Vagina (tissue), 2 donors: ENCODE measurements at regions not wholly inside any gene's neighbourhood (a gene's known extent, or its start where the extent isn't known, plus 50 kb on each side); places are given as distances from the start of the nearest gene placed in this dataset.

Source experiments
- DNase-seq, 2 donors: peaks; one replicate each; pipeline ENCODE4 v3.0.0-alpha.2; 2017; ENCODE audit errors: extremely low spot score in 2 of 2
- H3K27ac ChIP-seq: fragments of 200-600 bp; sonication (generic); one replicate; pipeline ENCODE4 v1.5.1; 2019
- H3K27me3 ChIP-seq: fragments of 200-600 bp; sonication (generic); one replicate; pipeline ENCODE4 v1.5.1; 2019
- H3K36me3 ChIP-seq, 2 donors: fragments of 200-600 bp; sonication (generic); one replicate each; pipeline ENCODE4 v1.5.1; 2017 to 2019
- H3K4me1 ChIP-seq: fragments of 200-600 bp; sonication (generic); one replicate; pipeline ENCODE4 v1.5.1; 2019
- H3K4me3 ChIP-seq, 2 donors: fragments of 200-600 bp; sonication (generic); 1 replicate in 1 of 2; 2 replicates in 1 of 2; pipeline ENCODE4 v1.5.1; 2016 to 2019
- H3K9me3 ChIP-seq: fragments of 200-600 bp; sonication (generic); one replicate; pipeline ENCODE4 v1.5.1; 2019
- POLR2A ChIP-seq, 2 donors: fragments of 450-650 bp; IDR thresholded peaks; one replicate each; pipeline ENCODE4 v1.6.1; 2017; ENCODE audit warnings: antibody characterized with exemption in 2 of 2, mild to moderate bottlenecking in 2 of 2, moderate library complexity in 2 of 2
- POLR2AphosphoS5 ChIP-seq, 2 donors: sonication (generic); formaldehyde crosslinking; IDR thresholded peaks; one replicate each; pipeline ENCODE4 v1.9.0; 2017; ENCODE audit warnings: antibody characterized with exemption in 2 of 2, mild to moderate bottlenecking in 2 of 2, low read depth in 1 of 2; ENCODE audit not compliant: insufficient read depth in 1 of 2
- intact Hi-C: fragments of 100-400 bp; cut with DNase I; formaldehyde crosslinking; loops from one replicate; pipeline ENCODE4 v1.15.1; 2023
- TF ChIP-seq, protein P1 (sequence below), 3 experiments: fragments of 450-650 bp in 2 of 3; fragments of 200-600 bp in 1 of 3; sonication (generic) in 1 of 3; IDR thresholded peaks; one replicate each; pipeline ENCODE4 v1.5.1; 2017 to 2019; ENCODE audit warnings: antibody characterized with exemption in 3 of 3, mild to moderate bottlenecking in 2 of 3, moderate library complexity in 2 of 3

DNA sequence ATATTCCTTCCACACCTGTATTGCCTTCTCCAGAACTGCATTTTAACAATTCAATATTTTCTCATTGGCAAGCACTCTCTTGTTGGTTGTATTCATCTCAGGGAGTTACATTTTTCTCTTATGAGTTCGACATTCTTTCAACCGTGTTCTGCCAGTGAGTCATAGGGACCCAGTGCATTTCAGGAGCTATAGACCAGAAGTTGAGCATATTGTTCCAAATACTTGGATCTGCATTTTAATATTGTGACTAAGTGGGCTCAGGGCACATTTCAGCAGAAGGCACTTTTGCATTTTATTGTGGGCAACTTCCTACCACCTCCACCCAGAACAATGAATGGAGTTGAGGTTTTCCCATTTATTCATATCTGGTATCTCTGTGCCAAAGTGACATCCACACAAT, 132.8 kb downstream of the TNFSF18 start:
- intact Hi-C loops = no loop called here
- DNase-seq = no peak
- TF ChIP-seq POLR2AphosphoS5 (IDR thresholded peaks at IDR 0.05; ENCODE audit: insufficient read depth in 1 of 2, low read depth in 1 of 2) (no peak), POLR2A (IDR thresholded peaks at IDR 0.05) (no peak)
- TF ChIP-seq, protein P1, sequence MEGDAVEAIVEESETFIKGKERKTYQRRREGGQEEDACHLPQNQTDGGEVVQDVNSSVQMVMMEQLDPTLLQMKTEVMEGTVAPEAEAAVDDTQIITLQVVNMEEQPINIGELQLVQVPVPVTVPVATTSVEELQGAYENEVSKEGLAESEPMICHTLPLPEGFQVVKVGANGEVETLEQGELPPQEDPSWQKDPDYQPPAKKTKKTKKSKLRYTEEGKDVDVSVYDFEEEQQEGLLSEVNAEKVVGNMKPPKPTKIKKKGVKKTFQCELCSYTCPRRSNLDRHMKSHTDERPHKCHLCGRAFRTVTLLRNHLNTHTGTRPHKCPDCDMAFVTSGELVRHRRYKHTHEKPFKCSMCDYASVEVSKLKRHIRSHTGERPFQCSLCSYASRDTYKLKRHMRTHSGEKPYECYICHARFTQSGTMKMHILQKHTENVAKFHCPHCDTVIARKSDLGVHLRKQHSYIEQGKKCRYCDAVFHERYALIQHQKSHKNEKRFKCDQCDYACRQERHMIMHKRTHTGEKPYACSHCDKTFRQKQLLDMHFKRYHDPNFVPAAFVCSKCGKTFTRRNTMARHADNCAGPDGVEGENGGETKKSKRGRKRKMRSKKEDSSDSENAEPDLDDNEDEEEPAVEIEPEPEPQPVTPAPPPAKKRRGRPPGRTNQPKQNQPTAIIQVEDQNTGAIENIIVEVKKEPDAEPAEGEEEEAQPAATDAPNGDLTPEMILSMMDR (IDR thresholded peaks at IDR 0.05) = no peak
- H3K9me3 ChIP-seq = no peaks in the 10 kb centered on the region
- H3K4me1 ChIP-seq = peaks cover 12% of the 10 kb centered on the region
- H3K27ac ChIP-seq = no peak overlapping the region
- no peaks in the 10 kb centered on the region for H3K36me3 ChIP-seq
- H3K27me3 ChIP-seq = no peaks in the 10 kb centered on the region
- H3K4me3 ChIP-seq = no peak overlapping the region

GRCh38 chr1:172918478-172918877, 132.3 kb downstream of the TNFSF18 start:
- TF ChIP-seq POLR2A (IDR thresholded peaks at IDR 0.05) (no peak), POLR2AphosphoS5 (IDR thresholded peaks at IDR 0.05; ENCODE audit: insufficient read depth in 1 of 2, low read depth in 1 of 2) (no peak)
- TF ChIP-seq, protein P1 (IDR thresholded peaks at IDR 0.05) = no peak
- Histone ChIP-seq H3K4me1 (peaks cover 12% of the 10 kb centered on the region), H3K27ac (no peak overlapping the region), H3K36me3 (no peaks in the 10 kb centered on the region), H3K27me3 (no peaks in the 10 kb centered on the region), H3K4me3 (no peak overlapping the region), H3K9me3 (no peaks in the 10 kb centered on the region)
- no peak for DNase-seq
- intact Hi-C loops = no loop called here

DNA sequence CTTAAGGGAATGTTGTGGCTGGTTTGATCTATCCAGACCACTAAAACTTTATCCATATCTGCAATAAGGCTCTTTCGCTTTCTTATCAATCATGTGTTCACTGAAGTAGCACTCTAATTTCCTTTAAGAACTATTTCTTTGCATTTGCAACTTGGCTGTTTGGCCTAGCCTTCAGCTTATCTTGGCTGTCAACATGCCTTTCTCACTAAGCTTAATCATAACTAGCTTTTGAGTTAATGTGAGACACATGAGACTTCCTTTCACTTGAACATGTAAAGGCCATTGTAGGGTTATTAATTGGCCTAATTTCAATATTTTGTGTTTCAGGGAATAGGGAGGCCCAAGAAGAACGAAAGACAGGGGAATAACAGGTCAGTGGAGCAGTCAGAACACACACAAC, 124.7 kb downstream of the TNFSF18 start:
- no peak overlapping the region for H3K27ac ChIP-seq
- DNase-seq = no peak
- no peaks in the 10 kb centered on the region for H3K27me3 ChIP-seq
- peaks cover 15% of the 10 kb centered on the region for H3K4me1 ChIP-seq
- intact Hi-C loops = no loop called here
- H3K36me3 ChIP-seq = no peaks in the 10 kb centered on the region
- TF ChIP-seq, protein P1 (IDR thresholded peaks at IDR 0.05) = no peak
- TF ChIP-seq POLR2AphosphoS5 (IDR thresholded peaks at IDR 0.05; ENCODE audit: insufficient read depth in 1 of 2, low read depth in 1 of 2) = no peak
- no peak for TF ChIP-seq POLR2A (IDR thresholded peaks at IDR 0.05)
- H3K9me3 ChIP-seq = no peaks in the 10 kb centered on the region
- H3K4me3 ChIP-seq = no peak overlapping the region

DNA sequence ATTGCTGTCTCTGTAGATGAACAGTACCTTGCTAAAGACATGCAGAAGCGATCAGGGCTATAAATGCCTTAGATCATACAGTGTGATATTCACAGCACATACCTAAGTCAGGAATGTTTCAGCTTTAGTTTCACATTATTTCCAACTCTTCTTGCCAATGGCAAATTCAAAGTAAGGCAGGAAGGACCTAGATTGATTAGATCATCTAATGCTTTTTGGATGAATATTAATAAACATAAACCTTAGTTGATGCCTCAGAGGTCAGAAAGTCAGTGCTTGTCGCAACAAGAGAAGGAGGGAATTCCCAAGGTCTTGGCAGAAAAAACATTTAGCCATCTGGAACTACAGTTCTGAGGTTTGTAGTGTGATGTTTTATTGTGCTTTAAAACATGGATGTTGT, 122.3 kb downstream of the TNFSF18 start:
- Histone ChIP-seq H3K36me3 (no peaks in the 10 kb centered on the region), H3K27me3 (no peaks in the 10 kb centered on the region), H3K4me1 (peaks cover 22% of the 10 kb centered on the region), H3K4me3 (no peak overlapping the region), H3K9me3 (no peaks in the 10 kb centered on the region), H3K27ac (no peak overlapping the region)
- DNase-seq = no peak
- intact Hi-C loops = no loop called here
- TF ChIP-seq POLR2AphosphoS5 (IDR thresholded peaks at IDR 0.05; ENCODE audit: insufficient read depth in 1 of 2, low read depth in 1 of 2) (no peak), POLR2A (IDR thresholded peaks at IDR 0.05) (no peak)
- TF ChIP-seq, protein P1 (IDR thresholded peaks at IDR 0.05) = no peak

DNA sequence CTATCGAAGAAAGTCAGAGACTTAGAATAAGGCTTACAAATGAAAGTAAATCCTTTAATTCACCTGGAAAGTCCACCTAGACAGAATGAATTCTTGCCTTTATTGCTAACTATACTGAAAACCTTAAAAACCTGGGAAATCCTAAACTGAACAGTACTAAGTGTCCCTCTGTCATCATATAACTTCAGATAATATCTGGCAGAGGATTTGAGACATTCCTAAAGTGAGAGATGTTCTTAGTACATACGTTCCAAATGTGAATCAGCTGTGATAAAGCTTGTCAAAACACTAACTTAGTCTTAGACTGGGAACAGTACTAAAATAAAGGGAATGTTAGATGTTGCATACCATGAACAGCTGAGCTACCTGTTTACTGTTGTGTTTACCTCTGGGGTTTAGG, 121.7 kb downstream of the TNFSF18 start:
- no peak for DNase-seq

More for the DNA sequence above, 121.7 kb downstream of the TNFSF18 start:
- Histone ChIP-seq H3K4me1 (peaks cover 28% of the 10 kb centered on the region), H3K4me3 (no peak overlapping the region), H3K36me3 (no peaks in the 10 kb centered on the region), H3K27ac (no peak overlapping the region), H3K9me3 (no peaks in the 10 kb centered on the region), H3K27me3 (no peaks in the 10 kb centered on the region)
- TF ChIP-seq, protein P1 (IDR thresholded peaks at IDR 0.05) = no peak
- TF ChIP-seq POLR2AphosphoS5 (IDR thresholded peaks at IDR 0.05; ENCODE audit: insufficient read depth in 1 of 2, low read depth in 1 of 2) (no peak), POLR2A (IDR thresholded peaks at IDR 0.05) (no peak)
- intact Hi-C loops = no loop called here
